Stomach (tissue), 4 donors: ENCODE measurements at regions not wholly inside any gene's neighbourhood (a gene's known extent, or its start where the extent isn't known, plus 50 kb on each side); places are given as distances from the start of the nearest gene placed in this dataset.

Source experiments
- CTCF ChIP-seq, 7 experiments: fragments of 450-650 bp in 4 of 7; fragments of 200-600 bp in 3 of 7; sonication (generic) in 3 of 7; IDR thresholded peaks; one replicate each; pipeline ENCODE4 v1.5.1; 2016 to 2019; ENCODE audit warnings: antibody characterized with exemption in 7 of 7, control low read depth in 2 of 7, mild to moderate bottlenecking in 1 of 7
- EP300 ChIP-seq: sonication (generic); formaldehyde crosslinking; IDR thresholded peaks from one replicate; pipeline ENCODE4 v1.6.1; 2017; ENCODE audit warnings: antibody characterized with exemption
- POLR2A ChIP-seq, 4 donors: fragments of 450-650 bp; IDR thresholded peaks; one replicate each; pipeline ENCODE4 v1.6.1; 2016; ENCODE audit warnings: antibody characterized with exemption in 4 of 4, control low read depth in 2 of 4, mild to moderate bottlenecking in 1 of 4, moderate library complexity in 1 of 4
- POLR2AphosphoS5 ChIP-seq, 3 donors: sonication (generic); formaldehyde crosslinking; IDR thresholded peaks; one replicate each; pipeline ENCODE4 v1.6.1; 2016; ENCODE audit warnings: antibody characterized with exemption in 3 of 3

- TF ChIP-seq CTCF (IDR thresholded peaks at IDR 0.05) (no peak), EP300 (no peak), POLR2A (IDR thresholded peaks at IDR 0.05) (no peak), POLR2AphosphoS5 (IDR thresholded peaks at IDR 0.05) (no peak)
These were observed 114.8 kb upstream of the PRICKLE1 start for GRCh38 chr12:42704340-42704739.
